ENCODE measurements at regions not wholly inside any gene's neighbourhood (a gene's known extent, or its start where the extent isn't known, plus 50 kb on each side); places are given as distances from the start of the nearest gene placed in this dataset.

- no peak for DNase-seq
These were observed 173.6 kb downstream of the CDC5L start for GRCh38 chr6:44561060-44561623.

- no peak for DNase-seq
These were observed 174.5 kb downstream of the CDC5L start for GRCh38 chr6:44561832-44562665.

- DNase-seq = peak; percentile 49
These were observed 175.9 kb downstream of the CDC5L start for GRCh38 chr6:44563397-44563796.

- no peak for DNase-seq
These were observed 177.5 kb downstream of the CDC5L start for GRCh38 chr6:44564906-44565524.

- no peak for DNase-seq
These were observed 179.9 kb downstream of the CDC5L start for GRCh38 chr6:44567406-44567805.

- DNase-seq = no peak
These were observed 181.6 kb downstream of the CDC5L start for GRCh38 chr6:44569131-44569530.

GRCh38 chr6:44569931-44570385, 182.5 kb downstream of the CDC5L start:
- no peak for DNase-seq

GRCh38 chr6:44571510-44571909, 184.0 kb downstream of the CDC5L start:
- no peak for DNase-seq

GRCh38 chr6:44572346-44572745, 184.8 kb downstream of the CDC5L start:
- no peak for DNase-seq

GRCh38 chr6:44575644-44576043, 188.1 kb downstream of the CDC5L start:
- DNase-seq = no peak

GRCh38 chr6:44576132-44576631, 188.7 kb downstream of the CDC5L start:
- DNase-seq = no peak

- no peak for DNase-seq
These were observed 193.4 kb downstream of the CDC5L start for GRCh38 chr6:44580901-44581300.

GRCh38 chr6:44582930-44583329, 195.4 kb downstream of the CDC5L start:
- DNase-seq = no peak

- no peak for DNase-seq
These were observed 203.0 kb downstream of the CDC5L start for GRCh38 chr6:44590471-44590870.

- DNase-seq = peak; percentile 1
These were observed 206.0 kb downstream of the CDC5L start for GRCh38 chr6:44593539-44593944.

GRCh38 chr6:44594481-44594880, 207.0 kb downstream of the CDC5L start:
- no peak for DNase-seq

GRCh38 chr6:44598679-44599078, 211.2 kb downstream of the CDC5L start:
- DNase-seq = no peak

GRCh38 chr6:44599672-44600071, 212.2 kb downstream of the CDC5L start:
- no peak for DNase-seq

GRCh38 chr6:44603044-44603686, 215.7 kb downstream of the CDC5L start:
- DNase-seq = no peak

- DNase-seq = peak; percentile 0
These were observed 219.0 kb downstream of the CDC5L start for GRCh38 chr6:44606504-44606903.

- no peak for DNase-seq
These were observed 219.5 kb downstream of the CDC5L start for GRCh38 chr6:44606976-44607375.

- no peak for DNase-seq
These were observed 220.7 kb downstream of the CDC5L start for GRCh38 chr6:44608175-44608574.

- no peak for DNase-seq
These were observed 221.6 kb downstream of the CDC5L start for GRCh38 chr6:44609051-44609612.
